ENCODE measurements at regions not wholly inside any gene's neighbourhood (a gene's known extent, or its start where the extent isn't known, plus 50 kb on each side); places are given as distances from the start of the nearest gene placed in this dataset.

DNA sequence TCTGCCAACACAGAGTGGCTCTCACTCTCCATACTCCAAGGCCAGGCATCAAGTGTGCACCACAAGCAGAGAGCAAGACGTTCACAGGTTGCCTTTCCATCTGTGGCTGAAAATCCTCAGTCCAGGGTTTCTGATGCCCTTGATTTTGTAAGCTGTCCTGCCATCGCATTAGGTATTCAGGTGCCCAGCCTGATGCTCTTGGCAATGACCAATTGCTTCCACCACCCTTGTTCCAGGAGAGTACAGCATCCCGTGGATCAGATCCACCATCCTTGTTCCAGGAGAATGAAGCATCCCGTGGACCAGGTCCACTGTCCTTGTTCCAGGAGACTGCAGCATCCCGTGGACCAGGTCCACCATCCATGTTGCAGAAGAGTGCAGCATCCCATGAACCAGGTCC lies 133.4 kb upstream of the GPC1 start:
- CTCF ChIA-PET: no interaction called here
- no peak for TF ChIP-seq MEF2A (IDR thresholded peaks at IDR 0.05; ENCODE audit: borderline replicate concordance, low read depth)
- TF ChIP-seq CHD2 (IDR thresholded peaks at IDR 0.05; ENCODE audit: low read length, partially characterized antibody): no peak
- TF ChIP-seq EZH2phosphoT487 (IDR thresholded peaks at IDR 0.05; ENCODE audit: borderline replicate concordance, low read depth): no peak
- POLR2A ChIA-PET: no interaction called here
- no peaks in the 10 kb centered on the region for H3K9me2 ChIP-seq
- H3K4me1 ChIP-seq (ENCODE audit: control insufficient read depth in 1 of 2, insufficient read depth in 2 of 2, low read depth in 1 of 2, low read length in 1 of 2): peaks cover 0 to 4% of the 10 kb centered on the region in 2 experiments; a peak in 1 of 4 replicates
- H4K20me1 ChIP-seq (ENCODE audit: insufficient read depth): no peaks in the 10 kb centered on the region
- no peak overlapping the region for H3K4me3 ChIP-seq (ENCODE audit: low read depth in 2 of 2, low read length in 1 of 2)
- H3K27me3 ChIP-seq (ENCODE audit: insufficient read depth): no peaks in the 10 kb centered on the region
- no peak overlapping the region for H3K27ac ChIP-seq (ENCODE audit: low read depth in 2 of 2, low read length in 1 of 2)
- no peaks in the 10 kb centered on the region for H3K36me3 ChIP-seq (replicated peaks in 1 of 2; ENCODE audit: control insufficient read depth in 1 of 2, insufficient read depth in 2 of 2, low read length in 1 of 2)
- H3K9ac ChIP-seq: no peak overlapping the region
- no peaks in the 10 kb centered on the region for H3K9me3 ChIP-seq
- H3K79me2 ChIP-seq (ENCODE audit: insufficient read depth): no peaks in the 10 kb centered on the region
- WGBS (ENCODE audit: low lambda C conversion rate): 41% methylated on average over 4 of the region's 5 CpGs
- no peak overlapping the region for H3K4me2 ChIP-seq
- H3F3A ChIP-seq (replicated peaks; ENCODE audit: insufficient read depth): no peaks in the 10 kb centered on the region
- H2AFZ ChIP-seq (ENCODE audit: low read depth): no peak overlapping the region
- DNase-seq: no peak

DNA sequence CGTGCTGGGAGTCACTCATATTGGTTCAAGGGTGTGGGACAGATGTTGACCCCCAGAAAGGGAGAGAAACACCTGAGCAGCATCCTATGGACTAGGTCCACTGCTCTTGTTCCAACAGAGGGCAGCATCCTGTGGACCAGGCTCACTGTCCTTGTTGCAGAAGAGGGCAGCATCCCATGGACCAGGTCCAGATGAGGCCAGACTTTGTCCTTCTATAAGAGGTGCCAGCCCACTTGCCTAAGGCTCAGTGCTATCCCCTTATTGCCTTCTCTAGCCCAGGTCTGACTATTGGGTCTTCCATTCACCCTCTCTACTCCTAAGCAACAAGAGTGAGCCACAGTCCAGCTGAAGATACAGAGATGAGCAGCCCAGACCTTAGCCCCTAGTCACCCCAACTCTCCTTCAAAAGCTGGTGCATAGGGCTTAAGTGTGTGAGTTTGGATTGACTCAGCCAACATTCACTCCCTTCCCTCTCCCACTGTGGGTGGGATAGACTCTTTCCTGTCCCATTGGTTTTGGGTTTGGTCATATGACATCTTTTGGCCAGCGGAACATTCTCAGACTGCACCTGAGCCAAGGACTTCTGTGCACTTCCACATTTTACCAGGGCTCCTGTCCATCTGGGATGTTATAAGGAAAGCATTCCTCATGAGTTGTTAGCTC lies 132.4 kb upstream of the GPC1 start:
- peak; percentile 16 for DNase-seq
- H3F3A ChIP-seq (replicated peaks; ENCODE audit: insufficient read depth): no peaks in the 10 kb centered on the region
- no peaks in the 10 kb centered on the region for H3K36me3 ChIP-seq (replicated peaks in 1 of 2; ENCODE audit: control insufficient read depth in 1 of 2, insufficient read depth in 2 of 2, low read length in 1 of 2)
- no peaks in the 10 kb centered on the region for H4K20me1 ChIP-seq (ENCODE audit: insufficient read depth)
- ChIA-PET CTCF (interaction anchor here (1.0 kb wide), 1 partner anchor 124 kb away, joined by 3 read pairs; no protein-coding TSS in a partner anchor), POLR2A (no interaction called here)
- TF ChIP-seq GATA2 (CRISPR knock-in tag; IDR thresholded peaks at IDR 0.05): no peak
- TF ChIP-seq NFIC (IDR thresholded peaks at IDR 0.05; ENCODE audit: borderline replicate concordance): no peak
- no peak for TF ChIP-seq EZH2phosphoT487 (IDR thresholded peaks at IDR 0.05; ENCODE audit: borderline replicate concordance, low read depth)
- no peak for TF ChIP-seq RCOR1 (IDR thresholded peaks at IDR 0.05; ENCODE audit: low read length)
- TF ChIP-seq YY1 (IDR thresholded peaks at IDR 0.05; ENCODE audit: low read depth): no peak
- TF ChIP-seq RAD21 (IDR thresholded peaks at IDR 0.05; ENCODE audit: low read length): no peak
- no peaks in the 10 kb centered on the region for H3K27me3 ChIP-seq (ENCODE audit: insufficient read depth)
- H2AFZ ChIP-seq (ENCODE audit: low read depth): no peak overlapping the region
- peaks cover 0 to 4% of the 10 kb centered on the region in 2 experiments; a peak in 1 of 4 replicates for H3K4me1 ChIP-seq (ENCODE audit: control insufficient read depth in 1 of 2, insufficient read depth in 2 of 2, low read depth in 1 of 2, low read length in 1 of 2)
- H3K4me3 ChIP-seq (ENCODE audit: low read depth in 2 of 2, low read length in 1 of 2): no peak overlapping the region
- WGBS (ENCODE audit: low lambda C conversion rate): 57% methylated on average over 1 of the region's 2 CpGs
- no peak overlapping the region for H3K9ac ChIP-seq
- no peaks in the 10 kb centered on the region for H3K9me2 ChIP-seq
- H3K4me2 ChIP-seq: no peak overlapping the region
- H3K27ac ChIP-seq (ENCODE audit: low read depth in 2 of 2, low read length in 1 of 2): no peak overlapping the region
- H3K9me3 ChIP-seq: no peaks in the 10 kb centered on the region
- no peaks in the 10 kb centered on the region for H3K79me2 ChIP-seq (ENCODE audit: insufficient read depth)

DNA sequence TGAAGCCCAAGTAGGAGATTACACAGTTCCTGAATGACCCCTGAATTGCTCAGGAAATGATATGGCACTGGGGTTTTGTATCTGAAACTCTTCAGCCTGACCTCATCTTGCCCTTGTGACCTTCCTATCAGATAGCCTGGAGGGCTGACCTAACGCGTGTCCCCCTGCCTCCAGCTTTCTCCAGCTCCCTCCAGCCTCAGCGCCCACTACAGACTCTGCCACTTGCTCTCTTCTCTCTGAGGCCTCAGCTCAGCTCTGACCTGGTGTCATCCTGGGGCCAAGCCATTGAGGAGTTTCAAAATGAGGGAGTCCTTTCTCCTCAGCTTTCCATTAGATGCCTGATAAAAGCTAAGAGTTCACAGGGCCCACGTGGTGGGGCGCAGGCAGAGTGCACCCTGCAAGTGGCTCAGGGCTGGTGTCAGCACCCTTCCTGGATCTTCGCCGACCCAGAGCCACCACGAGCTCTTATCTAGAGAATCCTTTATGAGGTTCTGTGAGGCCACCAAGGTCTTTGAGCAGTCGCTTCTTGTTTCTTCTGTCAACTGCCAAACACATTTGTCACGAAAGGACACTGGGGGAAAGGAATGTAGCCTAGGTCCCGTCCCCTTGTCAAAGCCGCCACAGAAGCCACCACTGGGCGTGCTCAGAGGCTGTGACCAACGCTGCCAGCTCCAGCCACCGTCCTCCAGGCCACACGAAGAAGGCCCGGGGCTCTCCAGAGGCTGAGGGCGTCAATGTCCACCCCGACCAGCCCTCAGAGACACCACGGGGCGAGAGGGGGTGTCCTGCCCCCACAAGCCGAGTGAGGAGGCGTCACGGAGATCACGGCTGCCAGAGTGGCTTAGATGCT lies 131.3 kb upstream of the GPC1 start:
- CTCF ChIA-PET: interaction anchor here (0.7 to 1.0 kb wide), 2 partner anchors 12 to 122 kb away, joined by 3 read pairs; no protein-coding TSS in a partner anchor
- WGBS (ENCODE audit: low lambda C conversion rate): 51% methylated on average over 15 of the region's 25 CpGs
- Histone ChIP-seq H3K9me2 (no peaks in the 10 kb centered on the region), H3K4me2 (no peak overlapping the region), H2AFZ (ENCODE audit: low read depth) (no peak overlapping the region), H3K9me3 (no peaks in the 10 kb centered on the region), H3K27ac (ENCODE audit: low read depth in 2 of 2, low read length in 1 of 2) (no peak overlapping the region), H3K27me3 (ENCODE audit: insufficient read depth) (no peaks in the 10 kb centered on the region), H3K4me1 (ENCODE audit: control insufficient read depth in 1 of 2, insufficient read depth in 2 of 2, low read depth in 1 of 2, low read length in 1 of 2) (peaks cover 0 to 4% of the 10 kb centered on the region in 2 experiments; a peak in 1 of 4 replicates), H3K79me2 (ENCODE audit: insufficient read depth) (no peaks in the 10 kb centered on the region), H3K9ac (no peak overlapping the region), H4K20me1 (ENCODE audit: insufficient read depth) (no peaks in the 10 kb centered on the region), H3K4me3 (ENCODE audit: low read depth in 2 of 2, low read length in 1 of 2) (no peak overlapping the region), H3K36me3 (replicated peaks in 1 of 2; ENCODE audit: control insufficient read depth in 1 of 2, insufficient read depth in 2 of 2, low read length in 1 of 2) (no peaks in the 10 kb centered on the region), H3F3A (replicated peaks; ENCODE audit: insufficient read depth) (no peaks in the 10 kb centered on the region)
- POLR2A ChIA-PET: no interaction called here
- TF ChIP-seq GATA2 (CRISPR knock-in tag; IDR thresholded peaks at IDR 0.05) (no peak), MXI1 (IDR thresholded peaks at IDR 0.05; ENCODE audit: low read depth, low read length) (no peak), FOSL2 (IDR thresholded peaks at IDR 0.05; ENCODE audit: borderline replicate concordance, low read depth) (no peak), YY1 (IDR thresholded peaks at IDR 0.05; ENCODE audit: low read depth) (no peak), RXRA (IDR thresholded peaks at IDR 0.05; ENCODE audit: borderline replicate concordance, low read depth) (no peak), SMC3 (IDR thresholded peaks at IDR 0.05; ENCODE audit: low read depth, low read length) (no peak)
- TF ChIP-seq, protein P1, sequence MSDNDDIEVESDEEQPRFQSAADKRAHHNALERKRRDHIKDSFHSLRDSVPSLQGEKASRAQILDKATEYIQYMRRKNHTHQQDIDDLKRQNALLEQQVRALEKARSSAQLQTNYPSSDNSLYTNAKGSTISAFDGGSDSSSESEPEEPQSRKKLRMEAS (IDR thresholded peaks at IDR 0.05; ENCODE audit: low read depth): no peak
- TF ChIP-seq, protein P2, sequence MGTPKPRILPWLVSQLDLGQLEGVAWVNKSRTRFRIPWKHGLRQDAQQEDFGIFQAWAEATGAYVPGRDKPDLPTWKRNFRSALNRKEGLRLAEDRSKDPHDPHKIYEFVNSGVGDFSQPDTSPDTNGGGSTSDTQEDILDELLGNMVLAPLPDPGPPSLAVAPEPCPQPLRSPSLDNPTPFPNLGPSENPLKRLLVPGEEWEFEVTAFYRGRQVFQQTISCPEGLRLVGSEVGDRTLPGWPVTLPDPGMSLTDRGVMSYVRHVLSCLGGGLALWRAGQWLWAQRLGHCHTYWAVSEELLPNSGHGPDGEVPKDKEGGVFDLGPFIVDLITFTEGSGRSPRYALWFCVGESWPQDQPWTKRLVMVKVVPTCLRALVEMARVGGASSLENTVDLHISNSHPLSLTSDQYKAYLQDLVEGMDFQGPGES (IDR thresholded peaks at IDR 0.05; ENCODE audit: low read depth, low read length): no peak
- DNase-seq: peak; percentile 8

Data from SK-N-SH (cell line).